Vagina (tissue), 2 donors: ENCODE measurements at regions not wholly inside any gene's neighbourhood (a gene's known extent, or its start where the extent isn't known, plus 50 kb on each side); places are given as distances from the start of the nearest gene placed in this dataset.

ENCODE experiments used
- CTCF ChIP-seq, 3 experiments: fragments of 450-650 bp in 2 of 3; fragments of 200-600 bp in 1 of 3; sonication (generic) in 1 of 3; IDR thresholded peaks; one replicate each; pipeline ENCODE4 v1.5.1; 2017 to 2019; ENCODE audit warnings: antibody characterized with exemption in 3 of 3, mild to moderate bottlenecking in 2 of 3, moderate library complexity in 2 of 3
- POLR2A ChIP-seq, 2 donors: fragments of 450-650 bp; IDR thresholded peaks; one replicate each; pipeline ENCODE4 v1.6.1; 2017; ENCODE audit warnings: antibody characterized with exemption in 2 of 2, mild to moderate bottlenecking in 2 of 2, moderate library complexity in 2 of 2
- POLR2AphosphoS5 ChIP-seq, 2 donors: sonication (generic); formaldehyde crosslinking; IDR thresholded peaks; one replicate each; pipeline ENCODE4 v1.9.0; 2017; ENCODE audit warnings: antibody characterized with exemption in 2 of 2, mild to moderate bottlenecking in 2 of 2, low read depth in 1 of 2; ENCODE audit not compliant: insufficient read depth in 1 of 2

- TF ChIP-seq POLR2A (IDR thresholded peaks at IDR 0.05) (no peak), CTCF (IDR thresholded peaks at IDR 0.05) (peak in 2 of 3 experiments; percentile 41 to 42), POLR2AphosphoS5 (IDR thresholded peaks at IDR 0.05; ENCODE audit: insufficient read depth in 1 of 2, low read depth in 1 of 2) (no peak)
These were observed 459.8 kb downstream of the KCNT2 start for GRCh38 chr1:196148367-196148970.
